Effector memory CD8-positive, alpha-beta T cell (primary cell): ENCODE measurements at regions not wholly inside any gene's neighbourhood (a gene's known extent, or its start where the extent isn't known, plus 50 kb on each side); places are given as distances from the start of the nearest gene placed in this dataset.

Experiments used
- ATAC-seq: fragments of 150-1000 bp; cut with Tn5 transposase; replicated peaks from 2 replicates; pipeline ENCODE4 v1.10.0; 2021; ENCODE audit warnings: mild to moderate bottlenecking, moderate library complexity
- DNase-seq, 3 experiments: peaks; one replicate each; pipeline ENCODE4 v3.0.0; 2021
- H3K27ac Mint-ChIP-seq, 2 donors: one replicate each; pipeline ENCODE4 v1.8.0; 2022; ENCODE audit warnings: mild to moderate bottlenecking in 2 of 2, mixed read lengths in 2 of 2, moderate library complexity in 2 of 2
- H3K27me3 Mint-ChIP-seq, 2 donors: one replicate each; pipeline ENCODE4 v1.8.0; 2022; ENCODE audit warnings: mixed read lengths in 2 of 2
- H3K36me3 Mint-ChIP-seq: one replicate; pipeline ENCODE4 v1.8.0; 2022; ENCODE audit warnings: mild to moderate bottlenecking, moderate library complexity, mixed read lengths; ENCODE audit not compliant: insufficient read depth
- H3K4me1 Mint-ChIP-seq, 2 donors: one replicate each; pipeline ENCODE4 v1.8.0; 2022; ENCODE audit warnings: low read depth in 2 of 2, mixed read lengths in 2 of 2
- H3K4me3 Mint-ChIP-seq, 2 donors: one replicate each; pipeline ENCODE4 v1.8.0; 2022; ENCODE audit warnings: mild to moderate bottlenecking in 2 of 2, mixed read lengths in 2 of 2, moderate library complexity in 2 of 2
- H3K9me3 Mint-ChIP-seq, 2 donors: one replicate each; pipeline ENCODE4 v1.8.0; 2022; ENCODE audit warnings: mixed read lengths in 2 of 2

DNA sequence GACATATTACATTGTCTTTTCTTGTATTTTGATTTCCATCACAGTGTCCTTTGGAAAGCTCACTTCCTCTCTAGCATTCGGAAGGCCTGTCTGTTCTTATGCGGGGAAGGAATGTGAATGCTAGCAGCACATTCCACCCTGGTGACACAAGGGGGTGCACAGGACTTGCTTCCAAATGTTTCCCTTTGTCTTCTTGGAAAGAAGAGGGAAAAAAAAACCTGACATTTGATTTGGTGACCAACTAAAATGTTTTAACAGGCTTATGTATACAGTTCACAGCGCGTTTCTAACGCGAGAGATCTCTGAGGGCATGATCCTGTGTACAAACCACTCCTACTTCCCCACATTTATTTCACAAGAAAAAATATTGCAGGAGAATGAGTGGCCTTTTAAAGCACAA, 107.6 kb upstream of the FXR1 start:
- H3K4me1 Mint-ChIP-seq = no peaks in the 10 kb centered on the region
- no peaks in the 10 kb centered on the region for H3K36me3 Mint-ChIP-seq
- H3K27me3 Mint-ChIP-seq = peaks cover 0 to 11% of the 10 kb centered on the region in 2 donors
- H3K9me3 Mint-ChIP-seq = no peaks in the 10 kb centered on the region
- DNase-seq (no peak), ATAC-seq (no peak)
- no peak overlapping the region for H3K4me3 Mint-ChIP-seq
- H3K27ac Mint-ChIP-seq = no peak overlapping the region

DNA sequence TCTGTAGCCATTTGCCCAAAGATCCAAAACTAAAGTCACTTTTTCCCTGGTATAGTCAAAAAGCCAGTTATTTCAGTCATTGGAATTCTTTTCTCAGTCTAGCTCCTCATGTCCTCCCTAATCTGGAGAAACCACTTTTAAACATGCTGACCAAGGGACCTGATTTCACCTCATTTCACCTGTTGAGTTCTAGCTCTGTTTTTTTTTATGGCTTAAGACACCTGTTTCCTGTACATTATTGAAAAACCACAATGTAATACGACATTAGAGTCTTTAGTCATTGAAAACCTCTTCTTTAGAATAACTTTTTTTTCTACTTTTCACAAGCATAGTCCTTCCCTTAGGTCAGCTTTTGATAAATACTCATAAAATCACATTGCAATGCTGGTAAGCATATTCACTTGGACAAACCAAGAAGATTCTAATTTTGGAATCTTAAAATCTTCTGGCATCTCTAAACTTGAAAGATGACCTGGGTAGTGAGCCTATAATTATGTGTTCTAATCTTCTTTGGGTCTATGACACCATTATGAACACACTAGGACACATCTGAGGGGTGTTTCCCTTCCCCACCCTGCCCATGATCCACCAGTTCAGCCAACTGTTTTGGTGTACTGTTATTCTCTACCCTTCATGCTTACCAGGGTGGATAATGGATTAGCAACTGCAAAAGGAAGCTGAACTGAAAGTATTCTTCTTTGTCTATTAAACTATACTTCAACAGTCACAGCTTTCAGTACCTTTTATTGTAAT, 103.5 kb upstream of the FXR1 start:
- H3K27ac Mint-ChIP-seq = no peak overlapping the region
- DNase-seq (no peak), ATAC-seq (no peak)
- H3K4me1 Mint-ChIP-seq = no peaks in the 10 kb centered on the region
- H3K27me3 Mint-ChIP-seq = no peaks in the 10 kb centered on the region
- no peaks in the 10 kb centered on the region for H3K36me3 Mint-ChIP-seq
- H3K9me3 Mint-ChIP-seq = no peaks in the 10 kb centered on the region
- no peak overlapping the region for H3K4me3 Mint-ChIP-seq

DNA sequence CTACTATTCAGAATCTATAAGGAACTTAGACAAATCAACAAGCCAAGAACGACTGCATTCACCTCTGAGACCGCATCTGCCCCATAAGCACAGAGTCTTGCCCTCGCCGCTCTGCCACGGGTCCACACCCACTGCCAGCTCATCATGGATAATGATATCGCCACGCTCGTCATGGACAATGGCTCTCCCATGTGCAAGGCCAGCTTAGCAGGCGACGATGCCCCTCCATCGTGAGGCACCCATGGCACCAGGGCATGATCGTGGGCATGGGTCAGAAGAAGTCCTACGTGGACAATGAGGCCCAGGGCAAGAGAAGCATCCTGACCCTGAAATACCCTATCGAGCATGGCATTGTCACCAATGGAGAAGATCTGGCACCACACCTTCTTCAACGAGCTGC, 92.1 kb upstream of the FXR1 start:
- ATAC-seq (no peak), DNase-seq (no peak)
- Mint-ChIP-seq H3K4me3 (no peak overlapping the region), H3K36me3 (no peaks in the 10 kb centered on the region), H3K27ac (no peak overlapping the region), H3K27me3 (peaks cover 5 to 8% of the 10 kb centered on the region in 2 donors), H3K4me1 (no peaks in the 10 kb centered on the region), H3K9me3 (no peaks in the 10 kb centered on the region)

DNA sequence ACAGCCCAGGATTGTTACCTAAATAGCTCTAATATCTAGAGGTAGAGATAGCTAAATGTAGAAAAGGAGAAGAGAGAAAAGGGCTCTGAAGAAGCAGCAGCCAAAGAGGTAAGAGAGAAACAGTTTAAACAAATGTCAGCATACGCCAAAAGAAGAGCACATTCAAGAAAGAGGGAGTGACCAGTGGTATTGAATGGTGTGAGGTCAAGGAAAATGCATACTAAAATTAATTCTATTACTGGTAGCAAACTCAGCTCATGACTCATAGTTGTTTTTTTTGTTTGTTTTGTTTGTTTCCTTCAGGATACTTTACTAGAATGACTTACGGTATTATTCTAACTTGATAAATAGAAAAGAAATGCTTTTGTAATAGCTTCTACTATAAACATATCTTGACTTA, 86.5 kb upstream of the FXR1 start:
- Mint-ChIP-seq H3K27ac (no peak overlapping the region), H3K9me3 (no peaks in the 10 kb centered on the region), H3K4me3 (no peak overlapping the region), H3K27me3 (peaks cover 5% of the 10 kb centered on the region in 2 donors), H3K36me3 (no peaks in the 10 kb centered on the region), H3K4me1 (no peaks in the 10 kb centered on the region)
- DNase-seq = no peak
- ATAC-seq = no peak

DNA sequence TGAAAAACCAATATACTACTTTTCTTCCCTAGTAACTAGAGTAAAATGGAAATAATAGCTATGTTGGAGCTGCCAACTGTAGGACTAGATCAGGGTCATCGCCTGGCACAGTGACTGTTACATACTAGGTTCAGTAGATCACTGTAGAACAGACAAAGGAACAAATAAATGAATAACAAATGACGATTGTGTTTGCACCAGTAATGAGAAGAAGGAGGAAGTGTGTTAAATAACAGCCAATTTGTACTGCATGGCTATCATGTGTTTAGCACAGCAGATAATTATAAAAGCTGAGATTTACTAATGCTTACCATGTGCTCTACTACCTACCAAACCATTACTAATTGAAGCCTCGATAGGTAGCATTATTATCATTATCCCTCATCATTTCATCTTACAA, 85.3 kb upstream of the FXR1 start:
- Mint-ChIP-seq H3K4me3 (no peak overlapping the region), H3K36me3 (no peaks in the 10 kb centered on the region), H3K27ac (no peak overlapping the region), H3K4me1 (no peaks in the 10 kb centered on the region), H3K9me3 (no peaks in the 10 kb centered on the region), H3K27me3 (peaks cover 5 to 6% of the 10 kb centered on the region in 2 donors)
- DNase-seq (no peak), ATAC-seq (no peak)

DNA sequence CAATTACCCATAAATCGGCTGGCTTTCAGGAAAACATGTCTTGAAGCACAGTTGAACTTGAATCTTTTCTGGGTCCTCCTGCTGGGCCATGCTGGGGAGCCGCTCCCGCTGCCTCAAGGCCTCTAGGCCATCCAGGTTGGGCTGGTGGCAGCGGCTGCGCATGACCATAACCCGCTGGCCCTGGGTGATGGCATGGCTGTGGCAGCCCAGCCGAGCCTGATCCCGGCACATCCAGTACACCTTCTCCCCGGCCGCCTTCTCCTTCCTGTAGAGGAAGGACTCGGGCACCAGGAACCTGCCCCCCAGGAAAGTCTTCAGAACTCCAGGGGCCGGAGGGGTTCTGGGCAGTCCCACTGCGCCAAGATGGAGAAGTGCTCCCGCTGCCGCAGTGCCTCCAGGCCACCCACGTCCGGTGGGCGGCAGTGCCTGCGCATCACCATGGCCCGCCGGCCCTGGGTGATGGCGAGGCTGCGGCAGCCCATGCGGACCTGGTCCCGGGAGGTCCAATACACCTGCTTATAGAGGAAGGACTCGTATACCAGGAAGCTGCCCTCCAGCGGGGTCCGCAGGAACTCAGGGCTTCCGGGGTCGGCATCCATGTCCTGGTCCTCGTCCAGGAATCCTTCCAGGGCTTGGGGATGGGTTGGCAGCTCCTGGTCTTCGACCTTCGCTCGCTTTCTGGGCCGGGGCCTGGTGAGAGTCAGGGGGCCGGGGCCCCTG, 84.3 kb upstream of the FXR1 start:
- Mint-ChIP-seq H3K4me1 (no peaks in the 10 kb centered on the region), H3K27me3 (peaks cover 5 to 7% of the 10 kb centered on the region in 2 donors), H3K4me3 (no peak overlapping the region), H3K9me3 (no peaks in the 10 kb centered on the region), H3K36me3 (no peaks in the 10 kb centered on the region), H3K27ac (no peak overlapping the region)
- ATAC-seq (no peak), DNase-seq (no peak)

DNA sequence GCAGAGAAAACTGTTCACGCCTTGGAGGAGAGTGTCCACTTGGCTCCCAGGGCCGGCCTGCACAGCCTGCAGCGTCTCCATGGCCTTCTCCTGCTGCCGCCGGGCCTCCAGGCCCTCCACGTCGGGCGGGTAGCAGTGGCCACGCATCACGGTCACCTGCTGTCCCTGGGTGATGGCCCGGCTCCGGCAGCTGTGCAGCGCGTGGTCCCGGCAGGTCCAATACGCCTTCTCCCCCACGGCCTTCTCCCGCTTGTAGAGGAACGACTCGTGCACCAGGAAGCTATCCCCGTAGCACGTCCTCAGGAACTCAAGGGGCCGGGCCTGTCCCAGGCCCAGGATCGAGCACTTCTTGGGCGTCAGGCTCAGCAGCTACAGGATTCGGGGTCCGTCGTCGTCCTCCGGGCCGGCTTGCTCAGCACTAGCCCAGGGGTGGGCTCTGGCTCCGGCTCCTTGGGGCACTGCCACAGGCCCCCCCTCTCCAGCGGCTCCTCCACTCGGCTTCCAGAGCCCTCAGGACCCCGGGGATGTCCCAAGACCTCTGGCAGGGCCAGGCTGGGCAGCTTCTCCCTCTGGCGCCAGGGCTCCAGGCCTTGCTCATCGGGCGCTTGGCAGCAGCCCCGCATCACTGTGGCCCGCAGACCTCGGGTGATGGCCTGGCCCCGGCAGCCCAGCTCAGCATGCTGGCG, 83.6 kb upstream of the FXR1 start:
- no peaks in the 10 kb centered on the region for H3K9me3 Mint-ChIP-seq
- ATAC-seq (no peak), DNase-seq (no peak)
- H3K27ac Mint-ChIP-seq = no peak overlapping the region
- H3K4me3 Mint-ChIP-seq = no peak overlapping the region
- no peaks in the 10 kb centered on the region for H3K4me1 Mint-ChIP-seq
- no peaks in the 10 kb centered on the region for H3K36me3 Mint-ChIP-seq
- peaks cover 5 to 7% of the 10 kb centered on the region in 2 donors for H3K27me3 Mint-ChIP-seq

DNA sequence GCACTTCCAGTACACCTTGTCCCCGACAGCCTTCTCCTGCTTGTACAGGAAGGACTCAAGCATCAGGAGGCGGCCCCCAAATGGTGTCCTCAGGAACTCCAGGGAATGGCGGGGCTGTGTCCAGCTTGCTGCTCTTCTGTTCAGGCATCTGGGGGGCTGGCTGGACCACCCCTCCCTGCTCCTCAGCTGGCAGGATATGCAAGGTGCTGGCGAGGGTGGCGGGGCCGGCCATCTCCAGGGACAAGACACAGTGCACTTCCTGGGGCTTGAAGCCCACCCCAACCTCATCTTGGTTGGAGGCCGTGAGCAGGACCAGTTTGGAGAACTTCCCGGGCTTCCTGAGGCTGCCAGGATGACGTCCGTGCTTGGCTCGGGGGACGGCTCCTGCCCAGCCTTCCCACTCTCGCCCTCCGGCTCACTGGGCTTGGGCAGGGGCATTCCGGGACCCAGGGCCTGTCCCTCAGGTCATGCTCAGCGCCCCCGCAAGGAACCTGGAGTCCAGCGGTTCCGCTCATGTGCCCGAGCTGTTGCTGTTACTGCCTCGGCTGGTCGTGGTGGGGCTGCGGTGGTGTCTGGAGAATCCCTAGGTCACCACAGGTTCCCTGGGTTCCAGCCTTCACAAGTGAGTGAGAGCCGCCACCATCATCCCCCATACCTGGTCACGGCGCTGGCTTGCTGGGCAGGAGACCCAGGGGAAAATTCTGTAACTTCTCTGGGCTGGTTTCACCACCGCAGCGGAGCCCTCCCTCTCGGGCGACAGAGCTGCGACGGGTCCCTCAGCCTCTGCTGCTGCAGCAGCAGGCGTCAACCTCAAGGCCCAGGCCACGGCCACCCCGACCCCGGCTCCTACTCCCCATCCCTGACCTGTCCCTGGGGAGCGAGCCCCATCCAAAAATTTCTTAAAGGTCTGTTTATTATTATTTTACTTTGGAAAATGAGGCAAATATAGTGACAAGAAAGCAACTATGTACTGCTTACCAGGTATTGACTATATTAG, 82.8 kb upstream of the FXR1 start:
- H3K27me3 Mint-ChIP-seq = peaks cover 4 to 7% of the 10 kb centered on the region in 2 donors
- H3K9me3 Mint-ChIP-seq = no peaks in the 10 kb centered on the region
- DNase-seq (no peak), ATAC-seq (no peak)
- no peaks in the 10 kb centered on the region for H3K36me3 Mint-ChIP-seq
- H3K27ac Mint-ChIP-seq = no peak overlapping the region
- H3K4me1 Mint-ChIP-seq = no peaks in the 10 kb centered on the region
- H3K4me3 Mint-ChIP-seq = no peak overlapping the region

DNA sequence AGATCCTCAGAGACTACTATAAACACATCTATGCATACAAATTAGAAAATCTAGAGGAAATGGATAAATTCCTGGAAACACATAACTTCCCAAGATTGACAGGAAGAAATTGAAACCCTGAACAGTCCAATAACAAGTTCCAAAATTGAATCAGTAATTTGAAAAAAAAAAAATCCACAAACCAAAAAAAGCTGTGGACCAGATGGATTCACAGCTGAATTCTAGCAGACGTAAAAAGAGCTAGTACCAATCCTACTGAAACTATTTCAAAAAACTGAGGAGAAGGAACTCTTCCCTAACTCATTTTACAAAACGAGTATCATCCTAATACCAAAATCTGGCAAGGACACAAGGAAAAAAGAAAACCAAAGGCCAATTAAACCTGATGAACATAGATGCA, 77.0 kb upstream of the FXR1 start:
- H3K9me3 Mint-ChIP-seq = peaks cover 0 to 2% of the 10 kb centered on the region in 2 donors
- H3K27me3 Mint-ChIP-seq = peaks cover 0 to 7% of the 10 kb centered on the region in 2 donors
- H3K27ac Mint-ChIP-seq = no peak overlapping the region
- H3K4me1 Mint-ChIP-seq = no peaks in the 10 kb centered on the region
- H3K4me3 Mint-ChIP-seq = no peak overlapping the region
- no peak for ATAC-seq
- no peak for DNase-seq
- no peaks in the 10 kb centered on the region for H3K36me3 Mint-ChIP-seq

DNA sequence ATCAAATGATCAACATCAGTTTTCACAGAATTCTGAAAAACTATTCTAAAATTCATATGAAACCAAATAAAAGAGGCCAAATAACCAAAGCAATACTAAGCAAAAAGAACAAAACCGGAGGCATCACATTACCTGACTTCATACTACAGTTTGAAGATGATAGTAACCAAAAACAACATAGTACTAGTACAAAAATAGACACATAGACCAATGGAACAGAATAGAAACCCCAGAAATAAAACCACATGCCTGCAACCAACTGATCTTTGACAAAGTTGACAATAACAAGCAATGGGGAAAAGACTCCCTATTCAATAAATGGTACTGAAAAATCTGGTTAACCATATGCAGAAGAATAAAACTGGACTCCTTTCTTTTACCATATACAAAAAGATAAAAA, 75.7 kb upstream of the FXR1 start:
- Mint-ChIP-seq H3K36me3 (no peaks in the 10 kb centered on the region), H3K4me1 (no peaks in the 10 kb centered on the region), H3K27ac (no peak overlapping the region), H3K9me3 (peaks cover 0 to 2% of the 10 kb centered on the region in 2 donors), H3K27me3 (peaks cover 0 to 5% of the 10 kb centered on the region in 2 donors), H3K4me3 (no peak overlapping the region)
- DNase-seq = no peak
- no peak for ATAC-seq

DNA sequence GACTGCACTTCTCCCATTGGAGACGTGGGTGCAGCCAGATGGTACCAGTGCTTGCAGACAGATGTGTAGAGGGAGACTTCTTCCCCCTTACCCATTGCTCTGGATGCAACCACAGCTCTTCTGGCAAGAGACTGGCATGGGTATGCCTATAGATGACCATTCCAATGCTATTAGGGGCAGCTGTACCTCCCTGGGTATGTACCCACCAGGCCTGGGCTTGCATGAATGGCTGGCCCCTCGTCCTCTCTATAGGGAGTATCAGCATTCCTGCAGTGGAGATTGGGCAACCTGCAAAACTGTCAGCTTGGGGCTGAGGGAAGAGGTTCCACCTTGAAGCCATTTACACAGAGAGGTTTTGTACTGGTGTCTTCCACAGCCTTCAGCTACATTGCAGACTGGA, 57.6 kb upstream of the FXR1 start:
- Mint-ChIP-seq H3K36me3 (peaks cover 4% of the 10 kb centered on the region), H3K9me3 (peaks cover 2 to 12% of the 10 kb centered on the region in 2 donors), H3K27ac (no peak overlapping the region), H3K4me1 (no peaks in the 10 kb centered on the region), H3K27me3 (peaks cover 30 to 54% of the 10 kb centered on the region in 2 donors), H3K4me3 (no peak overlapping the region)
- DNase-seq (no peak), ATAC-seq (no peak)

DNA sequence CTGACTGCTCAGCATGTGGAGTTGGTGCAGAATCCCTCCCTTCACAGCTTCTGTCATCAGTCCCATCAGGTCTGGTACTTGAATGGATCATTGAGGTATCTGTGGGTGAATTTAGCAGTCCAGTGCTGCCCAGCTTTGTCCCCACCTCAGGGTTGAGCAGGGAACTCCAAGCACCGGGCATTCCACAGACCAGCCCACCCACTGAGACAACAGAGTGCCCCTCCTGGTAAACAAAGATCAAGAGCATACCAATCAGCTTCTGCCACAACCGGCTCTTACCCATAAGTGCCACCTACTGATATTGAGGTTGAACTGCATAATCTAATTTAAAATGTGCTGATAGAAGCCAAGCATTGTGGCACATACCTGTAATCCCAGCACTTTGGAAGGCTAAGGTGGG, 57.1 kb upstream of the FXR1 start:
- ATAC-seq (no peak), DNase-seq (no peak)
- Mint-ChIP-seq H3K4me3 (no peak overlapping the region), H3K27me3 (peaks cover 28 to 50% of the 10 kb centered on the region in 2 donors), H3K9me3 (peaks cover 2 to 14% of the 10 kb centered on the region in 2 donors), H3K27ac (no peak overlapping the region), H3K4me1 (no peaks in the 10 kb centered on the region), H3K36me3 (peaks cover 4% of the 10 kb centered on the region)

DNA sequence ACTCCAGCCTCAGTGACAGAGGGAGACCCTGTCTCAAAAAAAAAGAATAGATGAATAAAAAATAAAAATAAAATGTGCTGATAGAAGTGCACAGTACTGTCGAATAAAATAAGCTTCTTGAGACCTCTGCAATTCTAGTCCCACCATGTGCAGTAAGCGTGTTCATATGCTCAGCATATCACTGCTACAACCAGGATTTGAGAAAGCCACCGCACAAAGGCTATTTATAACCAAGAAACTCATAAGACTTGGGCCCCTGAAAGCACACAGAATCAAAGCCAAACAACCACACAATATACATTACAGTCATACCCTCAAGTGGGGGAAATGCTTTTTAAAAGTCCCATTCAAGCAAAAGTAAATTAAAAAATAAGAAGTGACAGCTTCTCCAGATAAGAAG, 56.5 kb upstream of the FXR1 start:
- H3K4me3 Mint-ChIP-seq = no peak overlapping the region
- H3K27me3 Mint-ChIP-seq = peaks cover 30 to 47% of the 10 kb centered on the region in 2 donors
- no peak overlapping the region for H3K27ac Mint-ChIP-seq
- ATAC-seq (no peak), DNase-seq (no peak)
- no peaks in the 10 kb centered on the region for H3K4me1 Mint-ChIP-seq
- peaks cover 2 to 20% of the 10 kb centered on the region in 2 donors for H3K9me3 Mint-ChIP-seq
- H3K36me3 Mint-ChIP-seq = peaks cover 4% of the 10 kb centered on the region
